IPS DF 6.9 (cell line): ENCODE measurements at regions not wholly inside any gene's neighbourhood (a gene's known extent, or its start where the extent isn't known, plus 50 kb on each side); places are given as distances from the start of the nearest gene placed in this dataset.

Experiments used
- DNase-seq: peaks from one replicate; pipeline ENCODE4 v3.0.0-alpha.2; 2013; ENCODE audit warnings: low read depth, low spot score
- H3K27ac ChIP-seq: one replicate; pipeline ENCODE4 v1.5.1; 2013; ENCODE audit warnings: low read length, control low read depth
- H3K27me3 ChIP-seq: 2 replicates; pipeline ENCODE4 v1.6.1; 2013; ENCODE audit warnings: mild to moderate bottlenecking, low read length; ENCODE audit not compliant: control insufficient read depth, insufficient read depth
- H3K36me3 ChIP-seq: 2 replicates; pipeline ENCODE4 v1.6.1; 2013; ENCODE audit warnings: low read length; ENCODE audit not compliant: control insufficient read depth, insufficient read depth
- H3K4me1 ChIP-seq: 2 replicates; pipeline ENCODE4 v1.6.1; 2013; ENCODE audit warnings: low read length; ENCODE audit not compliant: control insufficient read depth, insufficient read depth
- H3K4me3 ChIP-seq: 2 replicates; pipeline ENCODE4 v1.5.1; 2013; ENCODE audit warnings: mild to moderate bottlenecking, low read length
- H3K9me3 ChIP-seq: 2 replicates; pipeline ENCODE4 v1.6.1; 2013; ENCODE audit warnings: low read length, inconsistent platforms; ENCODE audit not compliant: control insufficient read depth, insufficient read depth
- WGBS: extraction: QIAGEN DNeasy Blood & Tissue Kit; methylation state at CpG from one replicate; pipeline ENCODE4 v1.1.7; 2013; ENCODE audit warnings: mixed read lengths, missing lambda C conversion rate; ENCODE audit not compliant: insufficient read length, insufficient coverage; 5-methylcytosine and 5-hydroxymethylcytosine counted together

DNA sequence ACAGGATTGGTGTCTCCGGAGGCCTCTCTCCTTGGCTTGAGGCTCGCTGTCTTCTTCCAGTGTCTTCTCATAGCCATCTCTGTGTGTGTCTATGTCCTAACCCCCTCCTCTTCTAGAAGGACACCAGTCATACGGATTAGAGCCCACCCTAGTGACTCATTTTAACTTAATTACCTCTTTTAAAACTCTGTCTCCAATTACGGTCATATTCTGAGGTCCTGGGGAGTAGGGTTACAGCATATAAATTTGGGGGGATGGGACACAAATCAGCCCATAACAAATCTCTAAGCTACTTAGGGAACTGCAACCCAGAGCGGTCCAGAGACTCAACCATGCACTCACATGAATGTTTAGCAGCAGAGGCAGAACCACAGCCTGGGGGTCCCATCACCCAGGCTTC lies 56.1 kb upstream of the SASH1 start:
- Histone ChIP-seq H3K4me1 (no peaks in the 10 kb centered on the region), H3K36me3 (no peaks in the 10 kb centered on the region), H3K27me3 (no peaks in the 10 kb centered on the region; the same call in 1 of the 2 replicates), H3K9me3 (no peaks in the 10 kb centered on the region), H3K27ac (no peak overlapping the region), H3K4me3 (no peak overlapping the region)
- no peak for DNase-seq
- no CpG with 5 or more reads among the region's 5 CpGs for WGBS

DNA sequence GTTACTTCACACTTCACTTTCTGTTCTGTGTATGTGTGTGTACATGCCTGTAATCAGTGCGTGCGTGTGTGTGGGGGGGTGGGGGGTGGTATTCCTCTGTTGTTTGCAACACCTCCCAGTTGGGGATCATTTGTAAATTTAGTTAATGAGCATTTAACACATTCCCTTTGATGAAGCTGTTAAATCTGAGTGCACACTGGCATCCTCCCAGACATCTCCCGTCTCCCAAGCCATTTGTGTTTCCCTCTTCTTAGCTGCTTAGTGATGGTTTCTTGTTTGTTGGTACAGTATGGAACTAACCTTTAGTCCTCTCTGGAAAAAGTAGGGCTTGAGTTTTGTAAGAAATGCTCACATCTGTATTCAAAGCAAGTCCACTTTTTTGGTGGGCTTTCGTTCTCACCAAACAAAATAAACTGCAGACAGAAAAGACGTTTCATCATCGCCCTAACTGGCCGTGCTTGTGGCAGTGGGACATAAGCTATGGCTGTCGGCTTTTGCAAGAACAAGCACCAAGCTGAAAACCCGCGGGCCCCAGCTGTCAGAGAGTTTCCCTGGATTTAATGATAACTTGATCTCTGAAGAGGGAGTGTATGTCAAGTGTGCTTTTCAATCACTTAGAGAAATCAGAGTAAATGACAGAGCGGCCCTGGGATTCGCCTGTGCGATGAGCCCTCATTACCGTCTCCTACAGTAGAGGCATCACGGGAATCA lies 54.9 kb upstream of the SASH1 start:
- Histone ChIP-seq H3K4me3 (no peak overlapping the region), H3K4me1 (no peaks in the 10 kb centered on the region), H3K27me3 (no peaks in the 10 kb centered on the region; the same call in 1 of the 2 replicates), H3K36me3 (no peaks in the 10 kb centered on the region), H3K27ac (no peak overlapping the region), H3K9me3 (no peaks in the 10 kb centered on the region)
- no peak for DNase-seq
- WGBS: no CpG with 5 or more reads among the region's 15 CpGs

DNA sequence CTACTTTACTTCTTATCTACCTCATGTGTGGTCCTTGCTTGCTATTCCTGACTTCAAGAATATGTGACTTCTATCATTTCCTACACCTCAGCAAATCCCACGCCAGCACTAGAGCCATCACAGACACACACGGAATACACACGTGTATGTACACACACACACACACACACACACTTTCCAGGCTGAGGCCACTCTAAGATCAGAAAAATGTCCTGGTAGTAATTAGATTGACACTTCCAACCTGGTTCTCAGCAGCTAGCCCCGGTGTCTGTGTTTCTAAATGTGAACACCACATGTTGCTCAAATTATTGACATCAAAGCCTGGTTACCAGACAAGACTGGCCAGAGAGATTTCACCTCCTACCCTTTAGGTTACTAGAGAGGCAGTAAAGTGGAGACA lies 54.1 kb upstream of the SASH1 start:
- DNase-seq: no peak
- H3K4me1 ChIP-seq: no peaks in the 10 kb centered on the region
- H3K4me3 ChIP-seq: no peak overlapping the region
- no peak overlapping the region for H3K27ac ChIP-seq
- no CpG with 5 or more reads among the region's 4 CpGs for WGBS
- H3K9me3 ChIP-seq: no peaks in the 10 kb centered on the region
- H3K36me3 ChIP-seq: no peaks in the 10 kb centered on the region
- no peaks in the 10 kb centered on the region for H3K27me3 ChIP-seq

DNA sequence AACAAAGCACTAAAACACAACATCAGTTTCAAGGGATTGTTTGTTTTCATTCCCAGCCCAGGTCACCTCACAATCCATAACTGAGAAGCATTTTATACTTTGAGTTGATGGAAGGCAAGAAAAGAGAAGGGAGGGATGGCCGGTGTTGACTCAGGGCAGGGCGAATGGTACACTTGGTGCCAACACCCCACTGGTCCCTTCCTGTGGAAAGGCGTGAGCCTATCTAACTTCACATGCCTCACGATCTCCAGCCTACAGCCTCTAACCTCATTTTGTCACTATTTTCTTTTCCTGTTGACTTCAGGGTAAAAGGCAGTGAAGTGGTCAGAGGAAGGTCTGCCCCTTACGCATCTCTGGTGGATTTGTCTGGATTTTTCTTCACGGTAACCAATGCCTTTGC lies 53.5 kb upstream of the SASH1 start:
- Histone ChIP-seq H3K4me1 (no peaks in the 10 kb centered on the region), H3K4me3 (no peak overlapping the region), H3K36me3 (no peaks in the 10 kb centered on the region), H3K9me3 (no peaks in the 10 kb centered on the region), H3K27ac (no peak overlapping the region), H3K27me3 (no peaks in the 10 kb centered on the region)
- WGBS: no CpG with 5 or more reads among the region's 6 CpGs
- no peak for DNase-seq

DNA sequence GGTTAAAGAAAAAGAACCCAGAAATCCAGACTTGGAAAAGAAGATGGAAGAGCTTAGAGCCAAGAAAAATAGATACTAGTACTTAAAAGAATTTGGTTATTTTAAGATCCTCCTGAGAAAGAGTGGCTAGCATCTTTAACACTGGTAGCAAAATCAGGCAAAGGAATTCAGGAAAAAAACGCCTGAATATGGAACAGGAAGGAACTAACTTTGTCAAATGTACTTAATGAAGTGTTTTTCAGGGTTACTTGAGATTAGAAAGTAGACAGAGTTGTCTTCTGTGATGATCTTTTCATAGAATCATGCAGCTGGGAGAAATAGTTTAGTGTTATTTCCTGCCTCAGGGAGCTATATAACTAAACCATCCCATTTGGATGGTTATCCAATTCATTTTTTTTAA lies 50.8 kb upstream of the SASH1 start:
- Histone ChIP-seq H3K27me3 (no peaks in the 10 kb centered on the region), H3K4me1 (no peaks in the 10 kb centered on the region)
- WGBS: no CpG with 5 or more reads among the region's 1 CpG

More for the DNA sequence above, 50.8 kb upstream of the SASH1 start:
- no peak for DNase-seq
- H3K9me3 ChIP-seq: no peaks in the 10 kb centered on the region
- no peaks in the 10 kb centered on the region for H3K36me3 ChIP-seq
- H3K27ac ChIP-seq: no peak overlapping the region
- no peak overlapping the region for H3K4me3 ChIP-seq
